HK-2 (cell line): ENCODE measurements at regions not wholly inside any gene's neighbourhood (a gene's known extent, or its start where the extent isn't known, plus 50 kb on each side); places are given as distances from the start of the nearest gene placed in this dataset.

ENCODE experiments used
- DNase-seq: peaks from one replicate; pipeline ENCODE4 v3.0.0-alpha.2; 2018; ENCODE audit not compliant: unreplicated experiment

DNA sequence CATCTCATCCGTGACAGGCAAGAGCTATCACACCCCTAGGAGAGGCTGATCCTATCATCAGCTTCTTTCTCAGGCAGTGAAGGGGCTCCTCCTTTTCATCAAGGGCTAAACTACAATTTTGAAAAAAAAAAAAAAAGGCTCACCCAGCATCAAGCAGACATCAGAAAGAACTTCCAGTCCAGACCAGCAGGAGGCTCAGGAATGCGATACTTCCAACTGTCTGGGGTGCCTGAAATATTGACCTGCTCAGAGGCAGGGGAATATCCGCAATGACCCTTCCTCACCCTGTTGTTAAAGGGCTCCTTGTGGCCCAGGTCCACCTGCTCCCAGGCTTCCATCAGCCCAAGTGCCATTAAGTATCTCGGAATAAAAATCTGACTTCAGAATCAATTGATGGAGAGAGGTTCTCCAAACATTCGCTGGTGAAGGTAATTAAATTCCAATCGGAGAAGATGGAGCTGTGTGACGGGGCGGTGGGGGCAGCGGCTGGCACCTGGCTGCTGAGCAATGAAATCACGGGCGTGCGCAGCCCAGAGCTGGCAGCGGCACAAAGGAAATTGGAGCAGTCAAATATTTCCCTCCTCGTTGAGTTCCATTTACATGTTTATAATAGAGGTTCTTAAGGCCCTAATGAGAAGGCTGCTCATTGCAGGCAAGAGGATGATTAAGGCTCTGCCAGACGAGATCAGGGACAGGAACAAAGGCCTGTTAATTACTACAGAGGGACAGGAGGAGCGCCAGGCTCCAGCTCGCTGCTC, 69.0 kb upstream of the THY1 start:
- no peak for DNase-seq

DNA sequence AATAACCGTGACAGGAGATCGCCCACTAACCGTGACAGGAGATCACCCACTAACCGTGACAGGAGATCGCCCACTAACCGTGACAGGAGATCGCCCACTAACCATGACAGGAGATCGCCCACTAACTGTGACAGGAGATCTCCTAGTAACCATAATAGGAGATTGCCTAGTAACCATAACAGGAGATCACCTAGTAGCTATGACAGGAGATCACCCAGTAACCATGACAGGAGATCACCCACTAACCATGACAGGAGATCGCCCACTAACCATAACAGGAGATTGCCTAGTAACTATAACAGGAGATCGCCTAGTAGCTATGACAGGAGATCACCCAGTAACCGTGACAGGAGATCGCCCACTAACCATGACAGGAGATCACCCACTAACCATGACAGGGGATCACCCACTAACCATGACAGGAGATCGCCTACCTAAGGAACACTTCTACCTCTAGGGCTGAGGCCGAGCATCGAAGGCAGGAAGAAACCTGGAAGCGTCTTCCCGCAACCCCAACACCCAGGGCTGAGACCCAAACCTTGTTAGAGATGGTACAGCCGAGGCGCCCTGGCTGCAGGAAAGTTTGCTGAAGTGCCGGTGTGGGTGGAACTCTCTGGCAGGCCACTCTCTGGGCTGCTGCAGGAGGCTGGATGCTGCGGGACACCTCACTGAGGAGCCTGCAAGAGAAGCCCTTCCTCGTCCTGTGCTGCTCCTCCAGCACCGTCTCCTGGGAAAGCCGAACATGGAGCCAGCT, 67.5 kb upstream of the THY1 start:
- no peak for DNase-seq

DNA sequence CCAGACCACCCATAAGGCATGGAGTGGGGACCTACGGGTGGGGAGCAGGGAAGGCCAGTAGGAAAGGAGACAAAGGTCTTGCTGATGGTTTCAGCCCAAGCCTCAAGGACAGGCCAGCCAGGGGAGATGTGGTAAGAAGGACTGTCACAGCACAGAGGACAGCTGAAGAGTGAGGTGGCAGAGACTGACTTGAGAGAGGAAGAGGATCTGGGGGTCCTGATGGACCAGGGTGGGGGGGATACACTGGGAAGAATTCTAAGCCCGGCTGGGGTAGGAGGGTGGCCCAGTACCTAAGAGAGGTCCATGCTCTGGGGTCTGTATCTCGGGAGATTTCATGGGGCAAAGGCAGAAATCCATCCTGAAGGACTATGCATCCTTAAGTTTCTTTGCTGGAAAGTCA, 66.1 kb upstream of the THY1 start:
- no peak for DNase-seq

DNA sequence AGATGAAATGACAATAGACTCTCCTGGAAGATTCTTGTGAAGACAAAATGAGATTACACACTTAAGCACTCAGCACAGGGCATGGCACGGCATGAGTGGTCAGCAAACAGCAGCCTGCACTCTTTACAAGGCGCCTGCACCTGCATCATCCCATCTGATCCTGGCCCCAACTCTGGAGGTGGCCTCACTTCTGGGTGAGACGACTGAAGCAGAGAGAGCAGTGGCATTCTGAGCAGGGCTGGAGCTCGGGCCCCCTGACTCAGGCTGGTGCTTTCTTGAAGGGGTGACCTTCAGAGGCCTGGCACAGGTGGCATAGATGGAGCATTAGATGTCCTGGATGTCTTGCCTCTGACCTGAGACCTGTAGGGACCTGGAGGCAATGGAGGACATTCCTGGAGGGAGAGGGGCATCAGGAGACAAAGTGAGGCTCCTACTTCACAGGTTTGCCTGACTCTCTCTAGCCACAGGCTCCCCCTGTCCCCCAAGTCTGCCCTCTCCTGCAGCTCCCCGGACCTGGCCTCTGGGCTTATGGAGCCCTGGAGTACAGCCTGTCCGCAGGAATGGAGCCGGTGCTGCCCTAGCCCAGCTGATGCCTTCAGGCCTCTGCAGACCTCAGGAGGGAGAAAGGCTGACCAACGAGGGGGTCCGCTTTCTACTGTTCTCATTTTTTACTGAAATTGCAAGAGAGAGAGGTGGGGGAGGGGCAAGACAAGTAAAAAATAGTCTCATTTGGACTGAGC, 65.5 kb upstream of the THY1 start:
- no peak for DNase-seq

DNA sequence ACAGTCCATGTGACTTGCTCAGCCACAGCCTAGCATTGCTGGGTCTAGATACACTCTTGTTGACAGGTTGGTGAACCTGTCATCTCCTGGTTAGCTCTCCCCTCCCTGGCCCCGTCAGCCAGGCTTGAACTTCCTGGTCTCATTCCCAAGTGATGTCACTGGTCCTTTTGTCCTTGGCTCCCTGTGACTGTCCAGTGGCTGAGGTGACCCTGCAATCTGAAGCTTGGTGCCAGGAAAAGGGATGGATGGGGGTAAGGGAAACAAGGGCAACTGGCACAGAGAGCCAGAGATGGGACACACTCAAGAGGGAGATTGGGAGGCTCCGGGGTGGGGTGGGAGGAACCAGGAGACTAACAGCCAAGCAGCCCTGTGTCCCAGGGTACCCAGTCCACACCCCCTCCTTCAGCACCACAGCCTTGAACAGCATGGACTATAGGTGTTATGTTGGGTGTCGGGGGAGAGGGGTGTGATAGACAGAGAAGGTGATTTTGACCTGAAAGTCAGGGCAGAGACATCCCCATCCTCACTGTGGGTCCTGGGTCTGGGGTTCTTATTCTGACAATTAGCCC, 63.8 kb upstream of the THY1 start:
- no peak for DNase-seq

DNA sequence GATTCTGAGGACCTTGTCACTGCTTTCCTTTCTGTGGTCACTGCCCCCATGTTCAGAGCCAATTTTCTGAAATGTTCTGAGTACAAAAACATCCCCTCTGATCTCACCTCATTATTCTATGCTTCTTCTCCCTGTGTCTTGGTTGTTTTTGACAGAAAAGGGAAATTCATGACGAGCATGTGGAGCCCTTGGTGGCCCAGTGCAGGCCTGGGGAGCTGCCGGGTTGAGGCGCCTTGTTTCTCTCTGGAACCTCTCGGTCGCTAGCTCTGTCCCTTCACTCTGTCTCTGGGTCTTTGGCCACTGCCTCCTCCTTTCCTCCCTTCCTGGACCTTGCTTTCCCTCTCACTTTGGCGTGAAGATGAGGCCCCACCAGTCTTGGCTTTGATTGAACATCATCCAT, 63.0 kb upstream of the THY1 start:
- no peak for DNase-seq

DNA sequence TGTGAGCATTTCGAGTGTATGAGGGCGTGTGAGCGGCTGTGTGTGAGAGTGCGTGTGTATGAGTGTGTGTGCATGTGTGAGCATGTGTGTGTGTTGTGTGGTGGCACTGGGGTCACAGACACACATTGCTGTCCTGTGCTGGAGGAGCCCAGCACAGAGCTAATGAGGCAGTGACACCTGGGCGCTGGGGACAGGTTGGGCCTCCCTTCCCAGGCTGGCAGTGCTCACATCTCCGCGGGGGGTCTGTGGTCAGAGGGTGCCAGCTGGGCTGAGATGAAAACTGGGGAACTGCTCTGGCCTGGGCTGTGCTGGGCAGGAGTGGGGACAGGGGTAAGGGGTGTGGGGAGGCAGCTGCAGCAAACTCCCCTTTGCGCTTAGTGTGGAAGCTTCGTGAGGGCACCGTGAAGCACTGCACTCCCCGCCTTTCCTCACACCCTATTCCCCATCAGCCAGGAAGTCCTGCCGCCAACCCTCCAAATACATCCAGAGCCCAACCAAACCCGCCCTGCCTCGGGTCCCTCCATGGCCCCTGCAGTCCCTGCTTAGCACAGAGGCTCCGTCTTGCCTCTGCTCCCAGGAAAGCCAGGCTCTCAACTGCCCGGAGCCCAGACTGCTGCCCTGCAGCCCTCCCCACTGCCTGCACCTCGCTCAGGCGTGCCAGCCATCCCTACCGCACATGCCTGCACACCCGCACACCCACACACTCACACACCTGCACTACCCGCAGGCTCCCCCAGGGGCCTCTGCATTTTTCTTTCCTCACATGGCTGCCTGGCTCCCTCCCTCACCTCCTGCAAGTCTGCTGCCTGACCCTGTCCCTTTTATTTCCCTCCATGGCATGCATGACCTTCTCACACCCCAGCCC, 62.0 kb upstream of the THY1 start:
- DNase-seq: no peak

DNA sequence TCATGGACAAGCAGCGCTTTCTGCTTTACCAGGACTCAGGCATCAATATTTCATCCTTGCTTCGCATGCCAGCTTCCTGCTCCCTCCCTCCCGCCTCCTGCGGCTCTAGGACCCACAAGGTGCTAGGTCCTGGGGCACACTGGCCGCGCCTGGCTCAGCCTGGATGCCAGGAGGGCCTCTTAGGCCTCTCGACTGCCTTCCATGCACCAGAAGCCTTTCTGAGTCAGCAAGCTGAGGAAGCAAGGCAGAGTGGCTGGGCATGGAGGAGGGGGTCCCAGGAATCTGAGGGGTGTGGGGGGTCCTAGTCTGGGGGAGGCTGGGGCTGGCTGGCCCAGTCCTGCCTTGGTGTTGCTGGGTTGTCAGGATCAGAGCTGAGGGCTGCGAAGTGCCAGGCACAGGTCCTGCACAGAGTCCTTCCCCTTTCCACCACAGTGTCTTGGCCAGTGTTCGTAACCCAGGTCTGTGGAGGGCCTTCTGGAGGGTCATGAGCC, 61.0 kb upstream of the THY1 start:
- DNase-seq: no peak

DNA sequence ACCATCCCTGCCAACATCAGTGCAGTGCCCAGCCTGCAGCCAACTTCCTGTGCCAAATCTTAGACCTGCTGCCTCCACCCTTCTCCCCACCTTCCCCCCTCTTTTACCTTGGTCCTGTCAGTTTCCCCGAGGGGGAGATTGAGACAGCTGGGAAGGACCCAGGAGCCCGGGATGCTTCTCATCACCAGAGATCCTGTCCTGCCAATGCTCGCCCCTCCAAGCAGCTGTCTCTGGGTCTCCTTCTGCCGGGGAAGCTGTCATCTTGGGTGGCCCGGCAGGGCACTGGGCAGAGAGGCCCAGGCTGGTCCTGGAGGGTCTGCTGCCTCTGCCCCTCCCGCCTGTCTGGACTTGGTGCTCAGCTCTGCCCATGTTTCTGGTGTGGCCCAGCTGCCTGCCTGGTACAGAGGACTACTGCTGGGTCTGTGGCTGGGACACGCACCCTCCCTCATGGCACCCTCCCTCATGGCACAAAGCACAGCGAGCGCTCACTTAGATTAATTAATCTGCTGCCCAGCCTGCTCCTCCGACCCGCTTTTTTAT, 60.4 kb upstream of the THY1 start:
- DNase-seq: no peak

DNA sequence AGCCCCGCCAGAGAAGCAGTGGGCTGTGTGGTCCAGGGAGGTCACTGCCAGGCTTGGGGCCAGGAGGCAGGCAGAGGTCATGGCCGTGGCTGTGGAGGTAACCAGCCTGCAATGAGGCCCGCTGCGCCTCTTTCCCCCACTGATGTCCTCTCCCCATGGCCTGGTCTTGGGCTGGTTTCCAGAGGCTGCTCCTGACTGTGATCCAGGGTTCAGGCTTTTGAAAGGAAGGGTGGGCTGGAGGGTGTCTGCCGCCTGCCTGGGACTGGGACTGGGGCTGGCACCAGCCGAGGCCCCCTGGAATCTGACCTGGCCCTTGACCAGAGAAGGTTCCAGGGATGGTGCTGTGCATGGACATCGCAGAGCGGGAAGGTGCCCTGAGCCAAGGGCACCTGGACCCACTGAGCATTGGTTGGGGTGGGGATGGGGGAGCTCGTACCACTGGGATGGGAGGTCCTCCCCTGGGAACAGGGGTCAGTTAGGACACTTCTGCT, 59.6 kb upstream of the THY1 start:
- DNase-seq: no peak

DNA sequence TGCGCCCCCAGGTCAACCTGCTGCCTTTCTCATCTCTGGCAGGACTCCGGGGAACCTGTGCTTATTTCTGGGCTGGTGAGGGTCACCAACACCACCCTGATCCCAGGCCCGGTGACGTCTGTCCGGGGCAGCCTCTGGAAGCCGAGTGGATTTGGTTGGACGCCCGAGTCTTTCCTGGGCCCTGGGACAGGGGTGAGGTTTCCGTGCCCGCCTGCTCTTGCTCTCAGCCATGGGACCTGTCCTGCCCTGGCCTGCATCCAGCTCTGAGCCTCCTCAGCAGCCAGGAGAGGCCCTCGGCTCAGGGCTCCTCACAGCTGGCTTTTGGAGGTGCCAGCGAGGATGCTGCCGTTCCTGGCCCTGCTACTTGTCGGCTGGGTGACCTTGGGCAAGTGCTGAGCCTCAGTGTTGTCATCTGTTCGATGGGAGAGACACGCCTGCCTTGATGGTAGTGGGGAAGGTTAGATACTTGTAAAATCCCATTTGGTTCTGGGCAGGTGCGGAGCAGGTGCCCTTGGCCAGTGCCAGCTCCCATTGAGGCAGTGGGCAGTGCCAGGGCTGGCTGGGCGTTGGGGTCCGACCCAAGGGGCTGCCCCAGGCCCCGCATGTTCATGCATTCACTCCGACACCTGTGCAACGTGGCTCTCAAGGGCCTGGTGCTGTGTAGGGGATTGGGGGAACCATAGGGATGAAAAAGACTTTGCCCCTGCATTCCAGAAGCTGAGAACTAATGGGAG, 58.9 kb upstream of the THY1 start:
- no peak for DNase-seq

DNA sequence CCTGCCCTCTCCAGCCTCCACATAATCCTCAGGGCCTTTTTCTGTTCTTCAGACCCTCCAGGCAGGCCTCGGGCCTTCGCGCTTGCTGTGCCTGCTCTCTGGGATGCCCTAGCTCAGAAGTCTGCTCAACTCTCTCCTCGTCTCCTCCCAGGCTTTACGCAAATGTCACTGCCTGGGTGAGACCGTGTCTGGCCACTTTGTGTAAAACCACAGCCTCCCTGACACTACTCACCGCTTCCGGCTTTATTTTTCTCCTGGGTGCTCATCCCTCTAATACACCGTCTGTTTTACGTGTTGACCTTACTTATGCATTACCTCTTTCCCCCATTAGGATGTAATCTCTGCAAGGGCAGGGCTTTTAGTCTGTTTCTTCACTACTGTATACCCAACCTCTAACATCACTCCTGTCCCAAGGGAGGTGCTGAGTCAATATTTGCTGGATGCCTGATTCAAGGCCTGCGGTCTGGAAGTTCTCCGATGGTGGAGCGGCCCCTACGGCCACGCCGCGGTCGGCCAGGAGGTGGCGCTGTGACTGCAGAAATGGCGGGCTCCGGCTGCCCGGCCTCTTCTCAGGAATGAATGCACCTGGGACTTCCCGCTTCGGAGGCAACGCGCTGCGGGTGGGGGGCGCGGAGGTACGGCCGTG, 58.2 kb upstream of the THY1 start:
- peak; percentile 91 for DNase-seq

DNA sequence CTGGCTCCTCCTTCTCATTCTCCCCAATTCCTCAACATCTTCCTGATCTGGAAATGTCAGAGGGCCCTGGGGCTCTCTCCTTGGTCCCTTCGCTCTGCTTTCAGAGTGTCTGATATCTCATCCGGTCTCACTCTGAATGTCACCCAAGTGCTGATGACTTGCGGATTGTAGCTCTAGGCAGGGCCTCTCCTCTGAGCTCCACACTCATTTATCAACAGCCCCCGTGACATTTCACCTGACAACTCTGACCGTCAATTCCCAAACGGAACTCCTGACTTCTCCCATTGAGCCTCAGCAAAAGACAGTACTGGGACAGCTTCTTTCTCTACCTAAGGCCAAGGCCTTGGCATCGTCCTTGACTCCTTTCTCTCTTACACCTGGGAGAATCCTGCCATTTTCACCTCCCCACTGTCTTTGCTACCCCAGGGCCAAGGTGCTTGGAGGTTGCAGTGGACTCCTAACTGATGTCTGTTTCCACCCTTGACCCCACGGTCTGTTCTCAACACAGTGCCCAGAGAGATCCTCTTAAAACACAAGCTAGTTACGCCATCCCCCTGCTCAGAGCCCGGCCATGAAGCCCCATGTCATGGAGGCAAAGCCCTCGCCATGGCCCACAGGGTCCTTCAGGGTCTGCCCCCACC, 57.5 kb upstream of the THY1 start:
- no peak for DNase-seq

DNA sequence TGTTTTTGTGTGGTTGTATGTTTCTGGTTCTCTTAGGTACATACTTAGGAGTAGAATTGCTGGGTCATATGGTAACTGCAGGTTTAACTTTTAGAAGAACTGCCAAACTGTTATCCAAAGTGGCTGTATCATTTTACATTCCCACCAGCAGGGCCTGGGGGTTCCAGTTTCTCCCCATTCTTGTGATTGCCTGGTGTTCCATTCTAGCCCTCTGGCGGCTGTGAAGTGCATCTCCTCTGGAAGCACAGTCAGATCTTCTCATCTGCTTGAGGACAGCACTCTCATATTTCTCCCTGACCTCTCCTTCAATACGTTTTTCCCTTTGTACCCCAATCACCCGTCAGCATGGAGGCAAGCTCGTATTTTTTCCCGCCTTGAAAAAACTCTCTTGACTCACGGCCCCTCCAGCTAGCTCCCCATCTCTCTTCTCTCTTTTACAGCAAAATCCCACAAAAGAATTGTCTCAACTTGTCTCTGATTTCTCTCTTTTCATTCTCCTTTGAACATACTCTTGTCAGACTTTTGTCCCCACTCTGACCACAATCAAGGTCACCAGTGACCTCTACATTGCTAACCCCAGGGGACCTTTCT, 56.8 kb upstream of the THY1 start:
- no peak for DNase-seq

DNA sequence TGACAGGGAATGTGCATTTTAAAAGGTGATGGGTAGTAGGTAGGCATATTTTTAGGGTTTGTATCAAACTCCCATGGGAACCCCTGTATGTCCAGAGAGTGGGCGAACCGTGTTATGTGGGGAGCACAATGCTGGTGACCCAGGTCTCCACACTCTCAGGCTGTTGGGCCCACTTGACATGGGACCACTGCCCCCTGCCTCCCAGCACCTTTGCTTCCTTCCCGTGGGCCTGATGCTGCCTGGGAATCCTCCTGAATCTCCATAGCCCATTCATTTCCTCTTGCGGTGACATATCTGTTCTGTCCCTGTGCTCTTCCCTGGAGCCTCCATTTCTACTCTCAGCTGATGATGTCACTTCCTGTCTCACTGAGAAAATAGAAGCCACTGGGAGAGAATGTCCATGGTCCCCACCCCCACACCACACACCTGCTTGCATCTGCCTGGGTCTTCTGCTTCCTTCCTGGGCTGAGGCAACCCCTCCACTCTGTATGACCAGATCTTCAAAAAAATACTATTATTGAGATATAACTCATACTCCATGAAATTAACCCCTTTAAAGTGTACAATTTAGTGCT, 55.8 kb upstream of the THY1 start:
- no peak for DNase-seq

DNA sequence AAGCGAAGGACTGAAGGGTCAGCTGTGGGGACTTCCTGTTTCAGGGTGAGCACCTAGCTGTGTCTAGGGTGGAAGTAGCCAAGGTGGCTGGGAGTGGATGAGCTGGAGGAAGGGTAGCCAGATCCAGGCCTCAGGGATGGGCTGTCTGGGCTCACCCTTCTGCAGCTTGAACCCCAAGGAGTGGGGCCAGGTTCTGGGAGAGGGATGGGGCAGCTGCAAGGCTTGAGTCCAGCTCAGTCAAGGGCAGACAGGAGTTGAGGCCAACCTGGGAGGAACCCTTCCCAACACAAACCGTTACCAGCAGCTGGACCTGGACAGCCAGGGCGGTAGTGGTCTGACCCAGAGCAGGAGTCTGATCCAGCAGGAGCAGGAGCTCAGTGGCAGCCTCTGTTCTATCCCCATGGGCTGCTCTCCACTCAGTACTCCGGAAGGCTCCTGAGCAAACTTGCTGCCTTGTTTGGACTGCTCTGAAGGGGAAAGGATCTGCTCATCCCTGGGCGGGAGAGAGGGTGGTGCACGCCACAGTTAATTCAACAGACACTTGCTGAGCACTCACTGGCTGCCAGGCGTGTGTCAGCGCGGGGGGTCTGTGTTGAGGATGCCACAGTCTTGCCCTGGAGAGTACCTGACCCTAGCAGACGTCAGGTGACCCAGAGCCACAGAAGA, 53.8 kb upstream of the THY1 start:
- DNase-seq: no peak

DNA sequence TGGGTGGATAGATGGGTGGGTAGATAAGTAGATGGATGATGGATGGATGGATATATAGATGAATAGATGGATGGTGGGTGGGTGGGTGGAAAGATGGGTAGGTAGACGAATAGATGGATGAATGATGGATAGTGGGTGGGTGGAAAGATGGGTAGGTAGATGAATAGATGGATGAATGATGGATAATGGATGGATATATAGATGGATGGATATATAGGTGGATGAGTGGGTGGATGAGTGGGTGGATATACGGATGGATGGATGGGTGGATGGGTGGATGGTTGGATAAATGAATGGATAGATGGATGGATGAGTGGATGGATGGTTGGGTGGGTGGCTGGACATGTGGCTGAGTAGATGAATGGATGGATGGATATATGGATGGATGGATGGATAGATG, 53.1 kb upstream of the THY1 start:
- DNase-seq: no peak
